SK-N-SH (cell line): ENCODE measurements at regions not wholly inside any gene's neighbourhood (a gene's known extent, or its start where the extent isn't known, plus 50 kb on each side); places are given as distances from the start of the nearest gene placed in this dataset.
A peak's percentile ranks its signal among the peaks of the same experiment; 100 is the strongest.

ENCODE experiments used
- CTCF ChIA-PET: fragments of 300-600, 350-600 bp; formaldehyde crosslinking; extraction: SDS; loops from one replicate; lab custom pipeline; 2021; lab: Yijun Ruan, JAX
- POLR2A ChIA-PET: fragments of 350-600 bp; sonication (Branson Sonifier 250); formaldehyde crosslinking; extraction: SDS; loops from one replicate; lab custom pipeline; 2020; ENCODE audit warnings: antibody characterized with exemption, inconsistent platforms; lab: Yijun Ruan, JAX
- DNase-seq: peaks from one replicate; pipeline ENCODE4 v3.0.0; 2012
- H2AFZ ChIP-seq: fragments of 200-600 bp; sonication (generic); 2 replicates; pipeline ENCODE4 v1.8.1; 2016; ENCODE audit warnings: antibody characterized with exemption, mild to moderate bottlenecking, low read depth
- H3F3A ChIP-seq: fragments of 200-600 bp; sonication (generic); replicated peaks from 2 replicates; pipeline ENCODE3; 2016; ENCODE audit warnings: antibody characterized with exemption, mild to moderate bottlenecking; ENCODE audit not compliant: insufficient read depth
- H3K27ac ChIP-seq, 2 experiments: fragments of 200-500 bp in 1 of 2; fragments of 200-600 bp in 1 of 2; sonication (Bioruptor generic) in 1 of 2; sonication (generic), shearing (Covaris generic) in 1 of 2; 2 replicates each; pipeline versions ENCODE4 v1.5.1 to v1.6.1; 2014 to 2016; ENCODE audit warnings: low read depth in 2 of 2, inconsistent platforms in 1 of 2, low read length in 1 of 2, mild to moderate bottlenecking in 1 of 2, mixed read lengths in 1 of 2
- H3K27me3 ChIP-seq: fragments of 200-600 bp; sonication (generic), shearing (Covaris generic); 2 replicates; pipeline ENCODE4 v1.6.1; 2016; ENCODE audit warnings: mixed run types; ENCODE audit not compliant: insufficient read depth
- H3K36me3 ChIP-seq, 2 experiments: fragments of 200-500 bp in 1 of 2; fragments of 200-600 bp in 1 of 2; sonication (Bioruptor generic) in 1 of 2; sonication (generic) in 1 of 2; replicated peaks in 1 of 2; 2 replicates each; pipeline versions ENCODE3 to v1.5.1; 2014 to 2016; ENCODE audit warnings: low read length in 1 of 2, mild to moderate bottlenecking in 1 of 2; ENCODE audit not compliant: insufficient read depth in 2 of 2, control insufficient read depth in 1 of 2
- H3K4me1 ChIP-seq, 2 experiments: fragments of 200-500 bp in 1 of 2; fragments of 200-600 bp in 1 of 2; sonication (Bioruptor generic) in 1 of 2; sonication (generic), shearing (Covaris generic) in 1 of 2; 2 replicates each; pipeline versions ENCODE4 v1.5.1 to v1.6.1; 2014 to 2016; ENCODE audit warnings: low read depth in 1 of 2, low read length in 1 of 2, mixed run types in 1 of 2; ENCODE audit not compliant: insufficient read depth in 2 of 2, control insufficient read depth in 1 of 2
- H3K4me2 ChIP-seq: fragments of 200-600 bp; sonication (generic), shearing (Covaris generic); 2 replicates; pipeline ENCODE4 v1.6.1; 2017; ENCODE audit warnings: mixed run types
- H3K4me3 ChIP-seq, 2 experiments: fragments of 200-500 bp in 1 of 2; fragments of 200-600 bp in 1 of 2; sonication (Bioruptor generic) in 1 of 2; sonication (generic), shearing (Covaris generic) in 1 of 2; 2 replicates each; pipeline versions ENCODE4 v1.5.1 to v1.8.1; 2014 to 2016; ENCODE audit warnings: low read depth in 2 of 2, inconsistent platforms in 1 of 2, low read length in 1 of 2, mild to moderate bottlenecking in 1 of 2, mixed read lengths in 1 of 2, moderate library complexity in 1 of 2
- H3K79me2 ChIP-seq: fragments of 200-600 bp; sonication (generic); 2 replicates; pipeline ENCODE4 v1.8.1; 2017; ENCODE audit warnings: mild to moderate bottlenecking; ENCODE audit not compliant: insufficient read depth
- H3K9ac ChIP-seq: fragments of 200-600 bp; sonication (generic); 2 replicates; pipeline ENCODE4 v1.6.1; 2017; ENCODE audit warnings: mixed run types
- H3K9me2 ChIP-seq: fragments of 200-600 bp; sonication (generic); 2 replicates; pipeline ENCODE4 v1.6.1; 2017; ENCODE audit warnings: mixed run types
- H3K9me3 ChIP-seq: fragments of 200-600 bp; sonication (generic); 2 replicates; pipeline ENCODE4 v1.6.1; 2017; ENCODE audit warnings: mixed run types, mild to moderate bottlenecking, moderate library complexity
- H4K20me1 ChIP-seq: fragments of 200-600 bp; sonication (generic); 2 replicates; pipeline ENCODE4 v1.6.1; 2017; ENCODE audit warnings: mild to moderate bottlenecking, mixed run types; ENCODE audit not compliant: insufficient read depth
- CHD2 ChIP-seq: fragments of 150-350 bp; IDR thresholded peaks from 2 replicates; pipeline ENCODE4 v1.6.1; 2018; ENCODE audit warnings: low read length; ENCODE audit not compliant: partially characterized antibody
- EP300 ChIP-seq, 2 experiments: IDR thresholded peaks; 2 replicates each; pipeline versions ENCODE4 v1.4.0 to v1.6.1; 2012; ENCODE audit warnings: borderline replicate concordance in 1 of 2, low read depth in 1 of 2, low read length in 1 of 2
- FOXJ3 ChIP-seq: sonication (generic); formaldehyde crosslinking; IDR thresholded peaks from 2 replicates; pipeline ENCODE4 v1.5.1; 2020; ENCODE audit warnings: mild to moderate bottlenecking, missing genetic modification reagents
- MXI1 ChIP-seq: IDR thresholded peaks from 2 replicates; pipeline ENCODE4 v1.6.1; 2012; ENCODE audit warnings: mild to moderate bottlenecking, low read depth, low read length, improper control_type of control experiment
- NFIC ChIP-seq: IDR thresholded peaks from 2 replicates; pipeline ENCODE4 v1.4.0; 2012; ENCODE audit warnings: borderline replicate concordance
- WGBS: methylation state at CpG from one replicate; pipeline ENCODE4 v1.1.6; 2017; ENCODE audit warnings: low lambda C conversion rate; 5-methylcytosine and 5-hydroxymethylcytosine counted together

GRCh38 chr17:62162898-62163297 is 97.8 kb upstream of the MED13 start:
- no peaks in the 10 kb centered on the region for H3K79me2 ChIP-seq
- no peak overlapping the region for H3K4me3 ChIP-seq
- no peak for DNase-seq
- TF ChIP-seq EP300 (IDR thresholded peaks at IDR 0.05; ENCODE audit: borderline replicate concordance in 1 of 2, low read depth in 1 of 2, low read length in 1 of 2) (peak in 1 of 2 experiments; percentile 39; a peak in 1 of 4 replicates), FOXJ3 (no peak)
- TF ChIP-seq, all 33 proteins: peak for 1
- Histone ChIP-seq H3K9ac (no peak overlapping the region), H3K9me3 (no peaks in the 10 kb centered on the region), H3K4me2 (no peak overlapping the region), H3F3A (no peaks in the 10 kb centered on the region), H3K9me2 (no peaks in the 10 kb centered on the region), H4K20me1 (no peaks in the 10 kb centered on the region), H3K4me1 (peaks cover 0 to 13% of the 10 kb centered on the region in 2 experiments; a peak in 2 of 4 replicates), H3K27me3 (no peaks in the 10 kb centered on the region), H2AFZ (no peak overlapping the region), H3K36me3 (no peaks in the 10 kb centered on the region), H3K27ac (no peak overlapping the region)
- ChIA-PET CTCF (no interaction called here), POLR2A (no interaction called here)
- WGBS, result 61% methylated on average over 3 of the region's 3 CpGs

DNA sequence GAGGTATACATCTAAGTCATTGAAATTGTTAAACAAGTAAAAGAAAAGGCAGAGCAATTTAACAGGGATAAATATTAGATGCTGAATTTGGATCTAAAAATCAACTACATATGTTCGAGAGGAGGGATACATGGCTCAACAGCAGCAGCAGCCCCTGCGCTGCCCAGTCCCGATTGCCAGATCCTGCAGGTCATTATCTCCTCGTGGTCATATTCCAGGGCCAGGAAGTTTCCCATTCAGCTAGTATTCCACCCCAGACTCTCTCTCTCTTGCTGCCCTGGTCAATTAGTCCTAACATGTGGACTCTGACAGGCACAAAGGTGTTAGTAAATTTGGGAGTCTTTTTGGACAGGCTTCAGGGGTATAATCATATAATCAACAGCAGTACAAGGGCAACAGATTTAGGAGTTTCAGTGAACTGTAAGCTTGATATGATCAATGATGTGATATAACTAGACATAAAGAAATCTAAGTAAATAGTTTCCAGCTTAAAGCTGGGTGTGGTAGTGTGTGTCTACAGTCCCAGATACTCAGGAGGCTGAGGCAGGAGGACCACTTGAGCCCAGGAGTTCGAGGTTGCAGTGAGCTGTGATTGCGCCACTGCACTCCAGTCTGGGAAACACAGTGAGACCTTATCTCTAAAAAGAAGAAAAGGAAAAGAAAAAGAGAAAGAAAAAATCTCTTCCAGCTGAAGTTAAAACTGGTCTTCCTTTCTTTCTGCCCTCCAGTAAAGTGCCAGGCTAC is 96.5 kb upstream of the MED13 start:
- H4K20me1 ChIP-seq, result no peaks in the 10 kb centered on the region
- 59% methylated on average over 6 of the region's 6 CpGs for WGBS
- H3K4me1 ChIP-seq, result peaks cover 0 to 13% of the 10 kb centered on the region in 2 experiments; a peak in 2 of 4 replicates
- H3K9me3 ChIP-seq, result no peaks in the 10 kb centered on the region
- DNase-seq, result peak; percentile 47
- no peak overlapping the region for H3K4me3 ChIP-seq
- H3K27me3 ChIP-seq, result no peaks in the 10 kb centered on the region
- no peak overlapping the region for H3K4me2 ChIP-seq
- H3K9ac ChIP-seq, result no peak overlapping the region
- H2AFZ ChIP-seq, result no peak overlapping the region
- H3K9me2 ChIP-seq, result no peaks in the 10 kb centered on the region
- H3K79me2 ChIP-seq, result no peaks in the 10 kb centered on the region
- H3K36me3 ChIP-seq, result no peaks in the 10 kb centered on the region
- TF ChIP-seq EP300 (IDR thresholded peaks at IDR 0.05; ENCODE audit: borderline replicate concordance in 1 of 2, low read depth in 1 of 2, low read length in 1 of 2) (0 out of 4 replicates have a peak, but pooled peaks of 1 of the 2 experiments have one; percentile 26), NFIC (no peak), MXI1 (peak; percentile 69; the same call in 1 of the 2 replicates)
- no peak overlapping the region for H3K27ac ChIP-seq
- ChIA-PET POLR2A (no interaction called here), CTCF (interaction anchor here (1.2 to 1.6 kb wide), 3 partner anchors 9 to 52 kb away, joined by 3 read pairs; no protein-coding TSS in a partner anchor)
- H3F3A ChIP-seq, result no peaks in the 10 kb centered on the region

GRCh38 chr17:62160816-62161215 is 95.7 kb upstream of the MED13 start:
- CTCF ChIA-PET, result interaction anchor here (0.6 to 1.6 kb wide), 4 partner anchors 8 to 51 kb away, joined by 3 read pairs; no protein-coding TSS in a partner anchor

More at GRCh38 chr17:62160816-62161215, 95.7 kb upstream of the MED13 start:
- Histone ChIP-seq H3K4me1 (peaks cover 0 to 13% of the 10 kb centered on the region in 2 experiments; a peak in 2 of 4 replicates), H3K4me3 (no peak overlapping the region), H3K9me2 (no peaks in the 10 kb centered on the region), H3K36me3 (no peaks in the 10 kb centered on the region), H3K9ac (no peak overlapping the region), H3K9me3 (no peaks in the 10 kb centered on the region), H2AFZ (no peak overlapping the region), H3K4me2 (no peak overlapping the region), H3K27me3 (no peaks in the 10 kb centered on the region), H3F3A (no peaks in the 10 kb centered on the region), H4K20me1 (no peaks in the 10 kb centered on the region), H3K79me2 (no peaks in the 10 kb centered on the region), H3K27ac (no peak overlapping the region)
- peak in 1 of 2 experiments; percentile 51; a peak in 2 of 4 replicates for TF ChIP-seq EP300 (IDR thresholded peaks at IDR 0.05; ENCODE audit: borderline replicate concordance in 1 of 2, low read depth in 1 of 2, low read length in 1 of 2)
- no peak for TF ChIP-seq CHD2
- POLR2A ChIA-PET, result no interaction called here
- DNase-seq, result no peak
